ENCODE measurements at regions not wholly inside any gene's neighbourhood (a gene's known extent, or its start where the extent isn't known, plus 50 kb on each side); places are given as distances from the start of the nearest gene placed in this dataset.

DNA sequence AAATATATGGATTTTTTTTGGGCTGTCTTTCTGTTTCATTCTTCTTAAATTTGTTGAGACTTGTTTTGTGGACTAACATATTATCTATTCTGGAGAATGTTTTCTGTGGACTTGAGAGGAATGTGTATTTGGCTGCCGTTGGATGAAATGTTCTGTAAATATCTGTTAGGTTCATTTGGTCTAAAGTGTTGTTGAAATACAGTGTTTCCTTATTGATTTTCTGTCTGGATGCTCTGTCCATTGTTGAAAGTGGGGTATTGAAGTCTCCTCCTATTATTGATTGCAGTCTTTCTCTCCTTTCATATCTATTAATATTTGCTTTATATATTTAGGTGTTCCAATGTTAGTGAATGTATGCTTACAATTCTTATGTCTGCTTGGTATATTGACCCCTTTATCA lies 431.8 kb downstream of the RAPGEF2 start:
- H3K4me1 Mint-ChIP-seq, result no peaks in the 10 kb centered on the region
- H3K4me3 Mint-ChIP-seq, result no peak overlapping the region
- POLR2A ChIA-PET, result no interaction called here
- H3K27me3 Mint-ChIP-seq, result no peaks in the 10 kb centered on the region
- DNase-seq (no peak), ATAC-seq (ENCODE audit: low read depth) (no peak)
- H3K36me3 Mint-ChIP-seq, result no peaks in the 10 kb centered on the region
- H3K27ac Mint-ChIP-seq, result no peak overlapping the region
- peaks cover 4% of the 10 kb centered on the region for H3K9me3 Mint-ChIP-seq

DNA sequence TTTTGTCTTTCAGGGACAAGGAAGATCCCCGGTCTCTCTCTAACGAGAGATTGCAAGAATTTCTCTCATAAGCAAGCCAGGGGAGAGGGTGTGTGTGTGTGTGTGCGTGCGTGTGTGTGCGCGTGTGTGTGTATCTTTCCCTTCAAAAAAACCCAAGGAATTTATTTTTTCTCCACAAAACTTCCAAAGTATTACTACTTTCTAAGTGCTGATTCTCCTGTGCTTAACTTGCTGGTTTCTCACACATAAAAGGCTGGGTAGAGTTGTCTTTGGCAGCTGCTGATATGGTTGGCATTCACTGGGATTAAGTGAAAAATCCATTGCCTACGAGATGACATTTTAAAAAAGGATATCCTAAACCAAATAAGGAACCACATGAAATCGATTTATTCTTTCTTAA lies 435.7 kb downstream of the RAPGEF2 start:
- Mint-ChIP-seq H3K4me3 (no peak overlapping the region), H3K9me3 (peaks cover 1% of the 10 kb centered on the region), H3K4me1 (no peaks in the 10 kb centered on the region), H3K27me3 (no peaks in the 10 kb centered on the region), H3K27ac (no peak overlapping the region), H3K36me3 (no peaks in the 10 kb centered on the region)
- DNase-seq (no peak), ATAC-seq (ENCODE audit: low read depth) (no peak)
- POLR2A ChIA-PET, result no interaction called here

DNA sequence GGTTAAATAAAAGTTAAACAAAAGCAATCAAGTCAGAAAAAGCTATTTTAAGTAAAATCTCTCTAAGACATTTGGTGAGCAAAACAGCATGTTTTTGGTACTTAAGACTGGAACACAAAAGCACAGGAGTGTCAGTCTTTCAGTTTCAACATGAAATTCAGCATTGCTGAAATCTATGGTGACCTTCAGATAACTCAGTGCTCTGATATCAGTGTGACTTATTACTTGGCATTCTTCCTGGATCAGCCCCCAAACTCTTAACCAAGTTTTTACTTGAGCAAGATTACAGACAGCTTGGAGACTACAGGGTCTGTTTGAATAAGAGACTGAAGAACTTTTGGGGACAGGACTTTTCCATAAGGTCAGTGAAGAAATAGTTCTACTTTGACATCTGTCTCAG lies 437.2 kb downstream of the RAPGEF2 start:
- Mint-ChIP-seq H3K4me3 (no peak overlapping the region), H3K27ac (no peak overlapping the region), H3K4me1 (no peaks in the 10 kb centered on the region), H3K36me3 (no peaks in the 10 kb centered on the region), H3K27me3 (no peaks in the 10 kb centered on the region), H3K9me3 (peaks cover 1% of the 10 kb centered on the region)
- ATAC-seq (ENCODE audit: low read depth), result no peak
- POLR2A ChIA-PET, result no interaction called here
- DNase-seq, result no peak

DNA sequence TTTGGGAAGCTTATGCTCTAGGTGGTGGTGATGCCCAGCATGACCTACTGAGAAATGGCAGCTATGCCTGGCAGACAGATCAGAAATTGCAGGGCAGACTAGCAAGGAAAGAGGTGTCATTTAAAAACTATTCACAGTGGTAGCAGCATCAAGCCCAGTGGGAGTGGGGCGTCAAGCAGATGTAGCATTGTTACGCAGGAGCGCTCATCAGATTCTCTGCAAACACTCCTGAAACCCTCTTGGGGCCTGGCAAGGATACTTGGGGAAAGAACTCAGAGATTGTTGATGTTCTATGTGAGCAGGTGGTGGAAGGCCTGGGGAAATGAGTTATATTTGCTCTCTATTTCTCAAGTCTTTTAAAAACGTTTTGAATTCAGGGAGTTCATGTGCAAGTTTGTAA lies 437.6 kb downstream of the RAPGEF2 start:
- Mint-ChIP-seq H3K27me3 (no peaks in the 10 kb centered on the region), H3K36me3 (no peaks in the 10 kb centered on the region), H3K4me1 (no peaks in the 10 kb centered on the region), H3K4me3 (no peak overlapping the region), H3K9me3 (peaks cover 1% of the 10 kb centered on the region), H3K27ac (no peak overlapping the region)
- POLR2A ChIA-PET, result no interaction called here
- ATAC-seq (ENCODE audit: low read depth) (no peak), DNase-seq (no peak)

DNA sequence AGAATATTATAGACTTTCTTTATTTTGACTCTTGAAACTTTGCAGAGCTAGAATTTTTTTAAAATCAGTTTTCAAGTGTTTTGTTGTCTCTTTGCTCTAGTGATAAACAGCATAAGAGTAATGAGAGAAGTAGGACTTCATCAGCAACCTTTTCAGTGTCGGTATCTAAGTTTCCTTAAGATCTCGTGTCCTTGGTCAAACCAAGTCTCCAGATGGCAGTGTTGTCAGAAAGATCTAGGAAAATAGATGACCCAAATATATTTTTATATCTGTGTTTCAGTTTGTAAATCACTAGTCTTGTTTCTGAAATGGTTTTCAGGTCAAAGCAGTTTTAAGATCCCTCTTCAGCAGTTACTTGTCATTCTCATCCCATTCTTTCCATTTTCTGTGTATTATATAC lies 438.3 kb downstream of the RAPGEF2 start:
- H3K4me1 Mint-ChIP-seq, result no peaks in the 10 kb centered on the region
- POLR2A ChIA-PET, result no interaction called here
- no peak overlapping the region for H3K4me3 Mint-ChIP-seq
- H3K36me3 Mint-ChIP-seq, result no peaks in the 10 kb centered on the region
- H3K27me3 Mint-ChIP-seq, result no peaks in the 10 kb centered on the region
- ATAC-seq (ENCODE audit: low read depth), result no peak
- no peak for DNase-seq
- H3K27ac Mint-ChIP-seq, result no peak overlapping the region
- peaks cover 1% of the 10 kb centered on the region for H3K9me3 Mint-ChIP-seq

DNA sequence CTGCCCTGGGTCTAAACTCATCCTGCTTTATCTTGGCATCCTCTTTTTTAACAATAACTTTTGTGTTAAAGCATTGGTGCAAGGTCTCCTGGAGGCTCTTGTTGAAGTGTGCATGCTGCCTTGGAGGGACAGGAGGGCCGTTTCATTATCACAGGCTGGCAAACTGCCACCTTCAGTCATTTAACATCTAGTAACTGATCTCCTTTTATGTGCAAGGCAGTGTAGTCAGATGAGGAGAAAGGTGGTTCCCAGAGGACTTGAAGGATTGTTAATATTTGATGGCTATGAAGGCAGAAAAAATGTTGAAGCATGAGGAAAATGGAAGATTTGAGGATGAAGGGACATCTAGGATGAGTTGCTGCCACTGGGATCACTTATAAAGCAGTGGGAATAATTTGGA lies 439.4 kb downstream of the RAPGEF2 start:
- Mint-ChIP-seq H3K36me3 (no peaks in the 10 kb centered on the region), H3K27ac (no peak overlapping the region), H3K9me3 (no peaks in the 10 kb centered on the region), H3K27me3 (no peaks in the 10 kb centered on the region), H3K4me3 (no peak overlapping the region), H3K4me1 (no peaks in the 10 kb centered on the region)
- DNase-seq (no peak), ATAC-seq (ENCODE audit: low read depth) (no peak)
- POLR2A ChIA-PET, result no interaction called here

DNA sequence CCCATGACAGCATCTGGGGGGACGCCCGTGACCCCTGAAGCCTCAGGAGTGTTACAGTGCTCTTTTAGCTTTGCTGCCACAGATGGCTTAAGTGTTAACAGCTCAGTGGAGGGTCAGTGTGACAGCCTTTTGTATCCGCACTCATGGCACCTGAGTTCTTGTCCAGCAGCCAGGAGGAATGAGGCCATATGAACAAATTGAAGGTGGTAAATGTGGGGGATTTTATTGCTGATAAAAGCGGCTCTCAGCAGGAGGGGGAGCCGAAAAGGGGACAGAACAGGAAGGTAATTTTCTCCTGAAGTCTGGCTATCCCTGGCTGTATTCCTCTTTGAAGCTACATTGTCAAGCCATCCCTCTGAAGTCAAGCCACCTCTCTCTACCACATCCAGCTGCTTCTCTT lies 441.0 kb downstream of the RAPGEF2 start:
- DNase-seq, result no peak
- Mint-ChIP-seq H3K9me3 (no peaks in the 10 kb centered on the region), H3K36me3 (no peaks in the 10 kb centered on the region), H3K4me3 (no peak overlapping the region), H3K27ac (no peak overlapping the region), H3K27me3 (no peaks in the 10 kb centered on the region), H3K4me1 (no peaks in the 10 kb centered on the region)
- ATAC-seq (ENCODE audit: low read depth), result no peak
- POLR2A ChIA-PET, result no interaction called here

DNA sequence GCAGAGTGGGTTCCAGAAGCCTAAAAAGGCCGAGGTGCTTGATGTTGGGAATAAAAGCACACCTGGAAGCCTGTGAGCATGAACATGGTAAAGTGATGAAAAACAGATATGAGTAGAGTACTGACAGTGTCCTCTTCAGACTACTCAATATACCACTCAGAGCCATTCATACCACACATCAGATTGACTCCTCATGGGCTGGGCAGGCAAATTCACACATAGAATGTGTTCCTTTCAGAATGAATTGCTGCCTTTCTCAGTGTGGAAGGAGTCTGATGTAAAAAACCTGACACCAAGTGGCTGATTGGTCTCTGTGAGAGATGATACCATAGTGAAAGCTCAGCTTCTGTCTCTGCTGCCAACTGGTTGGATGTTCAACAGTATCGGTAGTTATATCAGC lies 442.7 kb downstream of the RAPGEF2 start:
- Mint-ChIP-seq H3K4me1 (no peaks in the 10 kb centered on the region), H3K36me3 (no peaks in the 10 kb centered on the region), H3K4me3 (no peak overlapping the region), H3K27me3 (no peaks in the 10 kb centered on the region), H3K27ac (no peak overlapping the region), H3K9me3 (no peaks in the 10 kb centered on the region)
- DNase-seq (no peak), ATAC-seq (ENCODE audit: low read depth) (no peak)
- POLR2A ChIA-PET, result no interaction called here

DNA sequence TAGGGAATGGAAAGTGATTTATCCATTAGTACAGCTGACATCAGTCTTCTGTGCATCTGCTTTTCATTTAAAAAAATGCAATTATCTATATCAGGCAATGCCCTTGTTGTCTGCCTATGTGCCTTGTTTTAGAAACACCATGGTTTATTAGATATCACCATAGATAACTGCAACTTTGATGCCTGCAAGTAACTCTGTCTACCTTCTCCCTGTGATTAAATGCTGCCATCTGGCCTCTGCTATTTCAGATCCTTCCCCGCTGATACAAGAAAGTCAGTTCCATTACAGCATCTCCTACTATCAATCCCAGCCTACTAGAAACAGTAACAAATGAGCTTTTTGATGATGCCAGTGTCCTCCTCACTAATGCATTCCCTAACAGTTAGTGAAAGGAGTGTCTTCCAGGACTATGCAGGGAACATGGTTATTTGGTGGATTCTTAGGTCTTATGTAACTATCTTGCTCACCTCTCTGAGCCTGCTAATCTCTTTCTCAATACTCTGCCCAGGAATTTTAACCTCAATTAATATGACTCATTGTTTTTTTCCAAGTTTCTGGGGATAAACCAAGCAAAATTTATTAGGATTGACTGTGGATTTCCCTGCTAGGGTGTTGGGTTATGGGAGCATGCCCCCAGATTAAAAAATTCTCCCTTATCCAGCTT lies 444.9 kb downstream of the RAPGEF2 start:
- no peak for DNase-seq
- Mint-ChIP-seq H3K9me3 (no peaks in the 10 kb centered on the region), H3K27me3 (no peaks in the 10 kb centered on the region), H3K36me3 (no peaks in the 10 kb centered on the region), H3K4me3 (no peak overlapping the region), H3K27ac (no peak overlapping the region), H3K4me1 (no peaks in the 10 kb centered on the region)
- POLR2A ChIA-PET, result no interaction called here
- no peak for ATAC-seq (ENCODE audit: low read depth)

DNA sequence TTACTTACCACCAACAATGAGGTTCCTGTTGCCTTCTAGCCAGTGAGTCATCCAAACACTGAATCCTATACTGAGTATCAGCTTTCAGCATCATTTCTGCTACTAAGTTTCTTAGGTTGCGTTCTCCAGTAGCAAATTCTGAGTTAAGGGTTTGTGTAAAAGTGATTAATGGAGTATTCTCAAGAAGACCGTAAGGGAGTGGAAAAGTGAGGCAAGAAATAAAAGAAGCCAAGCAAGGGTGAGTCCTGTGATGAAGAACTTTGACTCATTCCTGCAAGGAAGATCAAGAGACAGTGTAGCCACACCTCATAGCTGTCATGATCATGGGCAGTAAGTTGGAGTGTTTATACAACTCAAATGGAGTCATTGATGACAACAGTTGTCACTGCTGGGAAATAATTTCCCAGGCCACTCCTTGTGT lies 446.2 kb downstream of the RAPGEF2 start:
- Mint-ChIP-seq H3K4me3 (no peak overlapping the region), H3K27me3 (no peaks in the 10 kb centered on the region), H3K4me1 (no peaks in the 10 kb centered on the region), H3K9me3 (no peaks in the 10 kb centered on the region), H3K36me3 (no peaks in the 10 kb centered on the region), H3K27ac (no peak overlapping the region)
- POLR2A ChIA-PET, result no interaction called here
- ATAC-seq (ENCODE audit: low read depth) (no peak), DNase-seq (no peak)

DNA sequence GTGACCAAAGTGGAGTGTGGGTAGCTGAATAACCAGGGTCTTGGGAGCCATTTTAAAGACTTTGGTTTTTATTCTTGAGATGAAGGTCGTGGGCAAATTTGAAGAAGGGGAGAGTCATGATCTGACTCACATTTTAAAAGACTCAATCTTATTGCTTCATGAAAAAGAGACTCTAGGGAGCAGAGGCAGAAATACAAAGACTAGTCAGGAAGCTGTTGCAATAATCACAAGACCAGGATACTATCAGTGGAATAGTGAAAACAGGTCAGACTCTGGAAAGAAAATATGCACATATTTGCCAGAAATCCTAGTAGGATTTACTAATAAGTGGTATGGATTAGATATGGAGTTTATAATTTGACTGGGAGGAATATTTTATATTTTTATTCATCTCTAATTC lies 448.4 kb downstream of the RAPGEF2 start:
- H3K9me3 Mint-ChIP-seq, result no peaks in the 10 kb centered on the region
- H3K27me3 Mint-ChIP-seq, result no peaks in the 10 kb centered on the region
- POLR2A ChIA-PET, result no interaction called here
- ATAC-seq (ENCODE audit: low read depth) (no peak), DNase-seq (no peak)
- no peak overlapping the region for H3K27ac Mint-ChIP-seq
- H3K4me3 Mint-ChIP-seq, result no peak overlapping the region
- H3K36me3 Mint-ChIP-seq, result no peaks in the 10 kb centered on the region
- no peaks in the 10 kb centered on the region for H3K4me1 Mint-ChIP-seq

DNA sequence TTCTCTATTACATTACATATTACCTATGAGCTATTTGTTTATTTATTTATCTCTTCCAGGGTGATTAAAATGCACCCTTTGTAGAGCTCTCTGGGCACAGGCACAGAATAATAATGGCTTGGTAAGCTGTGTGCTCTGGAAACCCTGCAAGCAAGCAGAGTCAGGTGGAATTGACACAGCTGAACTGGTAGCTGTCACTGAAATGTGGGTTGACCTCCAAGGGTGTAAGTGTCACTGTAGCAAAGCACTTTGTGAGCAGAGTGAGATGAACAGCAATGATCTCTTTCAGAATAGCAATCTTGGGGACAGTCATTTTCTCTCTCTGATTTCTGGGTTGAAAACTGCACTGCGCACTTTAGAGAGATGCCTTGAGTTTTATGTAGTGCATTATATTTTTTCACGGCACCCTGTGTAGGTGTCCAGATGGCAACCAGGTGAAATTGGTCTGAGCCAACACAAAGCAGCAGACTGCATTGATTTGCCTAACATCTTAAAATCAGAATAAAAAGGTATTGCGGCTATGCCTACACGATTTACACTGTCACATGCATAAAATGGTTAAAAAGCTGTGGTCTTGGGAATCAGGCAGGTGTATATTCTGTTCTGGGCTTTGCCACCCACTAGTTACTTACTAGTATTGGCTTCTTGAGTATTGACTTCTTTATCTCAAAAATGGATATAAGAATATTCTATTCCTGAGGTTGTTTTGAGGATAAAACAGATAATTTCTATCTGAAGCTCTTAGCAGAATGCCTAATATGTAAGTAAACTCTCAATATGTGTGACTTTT lies 450.3 kb downstream of the RAPGEF2 start:
- DNase-seq (no peak), ATAC-seq (ENCODE audit: low read depth) (no peak)
- Mint-ChIP-seq H3K4me3 (no peak overlapping the region), H3K36me3 (no peaks in the 10 kb centered on the region), H3K27me3 (no peaks in the 10 kb centered on the region), H3K4me1 (no peaks in the 10 kb centered on the region), H3K9me3 (peaks cover 2% of the 10 kb centered on the region), H3K27ac (no peak overlapping the region)
- POLR2A ChIA-PET, result no interaction called here

DNA sequence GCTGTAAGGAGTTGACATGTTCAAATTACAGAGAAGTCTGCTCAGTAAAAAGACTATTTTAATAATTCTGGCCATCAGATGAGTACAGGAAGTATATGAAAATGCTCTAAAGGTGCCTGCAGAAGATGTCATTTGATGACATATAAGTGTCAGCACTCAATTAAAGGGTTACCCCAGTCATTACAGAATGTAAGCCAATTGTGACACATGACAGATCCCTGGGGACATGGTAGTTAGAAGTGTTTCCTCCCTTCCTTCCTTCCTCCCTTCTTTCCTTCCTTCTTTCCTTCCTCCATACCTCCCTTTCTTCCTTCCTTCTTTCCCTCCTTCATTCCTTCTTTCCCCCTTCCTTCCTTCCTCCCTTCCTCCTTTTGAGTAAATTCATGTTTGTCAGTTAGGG lies 453.0 kb downstream of the RAPGEF2 start:
- Mint-ChIP-seq H3K36me3 (no peaks in the 10 kb centered on the region), H3K4me1 (no peaks in the 10 kb centered on the region), H3K9me3 (peaks cover 3% of the 10 kb centered on the region), H3K27ac (no peak overlapping the region), H3K27me3 (no peaks in the 10 kb centered on the region), H3K4me3 (no peak overlapping the region)
- no peak for ATAC-seq (ENCODE audit: low read depth)
- POLR2A ChIA-PET, result no interaction called here
- DNase-seq, result no peak

DNA sequence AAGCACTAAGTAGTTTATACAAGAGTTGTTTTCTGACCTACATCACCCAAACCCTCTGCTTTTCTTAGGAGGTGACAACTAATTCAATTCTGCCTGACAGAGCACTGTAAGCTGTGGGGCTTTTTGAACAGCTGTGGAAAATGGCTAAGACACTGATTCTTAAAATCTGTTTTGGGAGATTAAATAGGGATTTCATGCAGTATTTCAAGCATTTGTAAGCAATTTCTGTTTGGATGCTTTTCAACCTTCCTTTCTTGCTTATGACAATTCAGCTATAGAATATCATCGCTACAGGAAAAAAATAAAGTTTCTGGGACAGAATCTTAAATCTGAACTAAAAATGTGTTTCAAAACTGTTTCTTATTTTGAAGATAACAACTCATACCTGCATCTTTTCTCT lies 459.5 kb downstream of the RAPGEF2 start:
- H3K27me3 Mint-ChIP-seq, result no peaks in the 10 kb centered on the region
- H3K4me3 Mint-ChIP-seq, result no peak overlapping the region
- DNase-seq (no peak), ATAC-seq (ENCODE audit: low read depth) (no peak)
- peaks cover 3% of the 10 kb centered on the region for H3K9me3 Mint-ChIP-seq
- no peaks in the 10 kb centered on the region for H3K36me3 Mint-ChIP-seq
- H3K27ac Mint-ChIP-seq, result no peak overlapping the region
- POLR2A ChIA-PET, result no interaction called here
- no peaks in the 10 kb centered on the region for H3K4me1 Mint-ChIP-seq
